H1 (cell line): ENCODE measurements at regions not wholly inside any gene's neighbourhood (a gene's known extent, or its start where the extent isn't known, plus 50 kb on each side); places are given as distances from the start of the nearest gene placed in this dataset.

Source experiments
- EZH2 ChIP-seq: fragments of 200-600 bp; sonication (generic); IDR thresholded peaks from 2 replicates; pipeline ENCODE4 v1.7.1; 2012; ENCODE audit warnings: low read depth, mild to moderate bottlenecking, moderate library complexity, low read length, inconsistent platforms; ENCODE audit not compliant: severe bottlenecking
- MAFK ChIP-seq: IDR thresholded peaks from 2 replicates; pipeline ENCODE4 v1.6.1; 2012; ENCODE audit warnings: low read depth, mild to moderate bottlenecking, improper control_type of control experiment, low read length
- TF ChIP-seq, protein P1 (sequence below): IDR thresholded peaks from 2 replicates; pipeline ENCODE4 v1.6.1; 2012; ENCODE audit warnings: inconsistent platforms

DNA sequence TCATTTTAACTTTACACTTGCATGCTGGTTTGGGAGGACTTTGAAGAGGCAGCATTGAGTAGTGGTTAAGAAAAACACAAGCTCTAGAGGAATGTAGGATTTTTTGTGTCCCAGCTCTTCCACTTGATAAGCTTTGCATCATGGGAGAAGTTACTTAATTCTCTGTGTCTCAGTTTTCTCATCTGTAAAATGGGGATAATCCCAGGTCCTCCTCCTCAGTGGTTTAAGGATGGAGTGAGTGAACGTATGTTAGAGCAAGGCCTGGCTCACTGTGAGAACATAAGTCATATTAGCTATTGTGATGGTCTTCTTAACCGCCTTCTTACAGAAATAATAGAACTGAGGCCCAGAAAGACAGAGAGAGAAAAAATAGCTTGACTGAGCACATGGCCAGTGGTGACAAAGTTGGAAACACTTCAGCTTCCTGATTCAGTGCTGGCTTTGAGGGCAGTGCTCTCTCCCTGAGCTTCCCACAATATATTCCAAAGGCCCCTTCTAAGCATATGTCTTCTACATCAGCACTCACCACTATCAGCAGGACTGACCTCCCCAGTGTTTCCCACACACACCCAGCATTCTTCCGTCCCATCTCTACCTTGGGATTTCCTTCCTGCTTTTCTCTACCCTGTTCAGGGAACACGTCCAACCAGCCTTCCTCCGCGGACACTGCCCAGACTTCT is 214.9 kb upstream of the TNP1 start (continued):
- TF ChIP-seq, protein P1, sequence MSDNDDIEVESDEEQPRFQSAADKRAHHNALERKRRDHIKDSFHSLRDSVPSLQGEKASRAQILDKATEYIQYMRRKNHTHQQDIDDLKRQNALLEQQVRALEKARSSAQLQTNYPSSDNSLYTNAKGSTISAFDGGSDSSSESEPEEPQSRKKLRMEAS: no peak
- no peak for TF ChIP-seq MAFK
- no peak for TF ChIP-seq EZH2
